ENCODE measurements at regions not wholly inside any gene's neighbourhood (a gene's known extent, or its start where the extent isn't known, plus 50 kb on each side); places are given as distances from the start of the nearest gene placed in this dataset.
"Not testable (repeated sequence)": the region's sequence is repeated elsewhere in the genome, so short reads cannot be mapped to it uniquely, and the experiment has no call there.

GRCh38 chr5:27906481-27906880 is 868.1 kb upstream of the CDH9 start:
- Mint-ChIP-seq H3K27ac (no peak overlapping the region), H3K9me3 (peaks cover 21 to 23% of the 10 kb centered on the region in 2 donors), H3K4me3 (no peak overlapping the region), H3K27me3 (no peaks in the 10 kb centered on the region), H3K4me1 (no peaks in the 10 kb centered on the region)
- ATAC-seq (no peak), DNase-seq (no peak)

- Mint-ChIP-seq H3K4me3 (no peak overlapping the region), H3K9me3 (peaks cover 4 to 22% of the 10 kb centered on the region in 2 donors), H3K4me1 (no peaks in the 10 kb centered on the region), H3K27ac (no peak overlapping the region), H3K27me3 (no peaks in the 10 kb centered on the region)
- DNase-seq (no peak), ATAC-seq (no peak)
Observed at GRCh38 chr5:27900761-27901160, 862.4 kb upstream of the CDH9 start.

GRCh38 chr5:27876071-27876470 is 837.7 kb upstream of the CDH9 start:
- H3K27ac Mint-ChIP-seq: no peak overlapping the region
- H3K4me1 Mint-ChIP-seq: no peaks in the 10 kb centered on the region
- H3K9me3 Mint-ChIP-seq: peaks cover 21 to 43% of the 10 kb centered on the region in 2 donors
- H3K4me3 Mint-ChIP-seq: no peak overlapping the region
- H3K27me3 Mint-ChIP-seq: no peaks in the 10 kb centered on the region
- DNase-seq: no peak
- no peak for ATAC-seq

- DNase-seq (no peak), ATAC-seq (no peak)
- Mint-ChIP-seq H3K9me3 (peaks cover 17 to 40% of the 10 kb centered on the region in 2 donors), H3K27me3 (no peaks in the 10 kb centered on the region), H3K4me1 (no peaks in the 10 kb centered on the region), H3K4me3 (no peak overlapping the region), H3K27ac (no peak overlapping the region)
Observed at GRCh38 chr5:27875148-27875547, 836.8 kb upstream of the CDH9 start.

GRCh38 chr5:27868292-27868691 is 829.9 kb upstream of the CDH9 start:
- ATAC-seq: no peak
- Mint-ChIP-seq H3K27ac (no peak overlapping the region), H3K27me3 (no peaks in the 10 kb centered on the region), H3K4me3 (no peak overlapping the region), H3K4me1 (no peaks in the 10 kb centered on the region), H3K9me3 (peaks cover 20 to 42% of the 10 kb centered on the region in 2 donors)
- no peak for DNase-seq

- no peak for ATAC-seq
- peaks cover 19 to 28% of the 10 kb centered on the region in 2 donors for H3K9me3 Mint-ChIP-seq
- H3K27me3 Mint-ChIP-seq: no peaks in the 10 kb centered on the region
- no peak overlapping the region for H3K27ac Mint-ChIP-seq
- H3K4me3 Mint-ChIP-seq: no peak overlapping the region
- no peaks in the 10 kb centered on the region for H3K4me1 Mint-ChIP-seq
- DNase-seq: no peak
Observed at GRCh38 chr5:27855491-27855890, 817.1 kb upstream of the CDH9 start.

GRCh38 chr5:27854243-27854852 is 816.0 kb upstream of the CDH9 start:
- Mint-ChIP-seq H3K27me3 (no peaks in the 10 kb centered on the region), H3K4me1 (no peaks in the 10 kb centered on the region), H3K4me3 (no peak overlapping the region), H3K9me3 (peaks cover 19 to 28% of the 10 kb centered on the region in 2 donors), H3K27ac (no peak overlapping the region)
- DNase-seq (no peak), ATAC-seq (no peak)

GRCh38 chr5:27845248-27845647 is 806.9 kb upstream of the CDH9 start:
- H3K27ac Mint-ChIP-seq: no peak overlapping the region
- H3K27me3 Mint-ChIP-seq: no peaks in the 10 kb centered on the region
- H3K4me3 Mint-ChIP-seq: no peak overlapping the region
- DNase-seq (no peak), ATAC-seq (no peak)
- no peaks in the 10 kb centered on the region for H3K4me1 Mint-ChIP-seq
- peaks cover 19 to 26% of the 10 kb centered on the region in 2 donors for H3K9me3 Mint-ChIP-seq

GRCh38 chr5:27836704-27837103 is 798.3 kb upstream of the CDH9 start:
- peaks cover 11 to 25% of the 10 kb centered on the region in 2 donors for H3K9me3 Mint-ChIP-seq
- not testable (repeated sequence) for H3K4me3 Mint-ChIP-seq, ATAC-seq

GRCh38 chr5:27832886-27833285 is 794.5 kb upstream of the CDH9 start:
- ATAC-seq: no peak
- H3K27me3 Mint-ChIP-seq: no peaks in the 10 kb centered on the region

More at GRCh38 chr5:27836704-27837103, 798.3 kb upstream of the CDH9 start:
- not testable (repeated sequence) for H3K27ac Mint-ChIP-seq, DNase-seq, H3K27me3 Mint-ChIP-seq, H3K4me1 Mint-ChIP-seq

GRCh38 chr5:27830546-27830945 is 792.2 kb upstream of the CDH9 start:
- H3K27me3 Mint-ChIP-seq: no peaks in the 10 kb centered on the region
- H3K9me3 Mint-ChIP-seq: no peaks in the 10 kb centered on the region
- H3K4me3 Mint-ChIP-seq: no peak overlapping the region
- H3K27ac Mint-ChIP-seq: no peak overlapping the region
- no peaks in the 10 kb centered on the region for H3K4me1 Mint-ChIP-seq
- DNase-seq (no peak), ATAC-seq (no peak)

More at GRCh38 chr5:27832886-27833285, 794.5 kb upstream of the CDH9 start:
- no peak overlapping the region for H3K4me3 Mint-ChIP-seq
- no peaks in the 10 kb centered on the region for H3K4me1 Mint-ChIP-seq
- no peak overlapping the region for H3K27ac Mint-ChIP-seq
- peaks cover 11 to 15% of the 10 kb centered on the region in 2 donors for H3K9me3 Mint-ChIP-seq
- no peak for DNase-seq

GRCh38 chr5:27821681-27822080 is 783.3 kb upstream of the CDH9 start:
- Mint-ChIP-seq H3K27ac (no peak overlapping the region), H3K9me3 (peaks cover 5 to 13% of the 10 kb centered on the region in 2 donors), H3K4me1 (no peaks in the 10 kb centered on the region), H3K27me3 (no peaks in the 10 kb centered on the region), H3K4me3 (no peak overlapping the region)
- ATAC-seq (no peak), DNase-seq (no peak)

GRCh38 chr5:27818888-27819287 is 780.5 kb upstream of the CDH9 start:
- ATAC-seq (no peak), DNase-seq (no peak)
- no peak overlapping the region for H3K4me3 Mint-ChIP-seq
- peaks cover 10 to 14% of the 10 kb centered on the region in 2 donors for H3K9me3 Mint-ChIP-seq
- H3K4me1 Mint-ChIP-seq: no peaks in the 10 kb centered on the region
- H3K27me3 Mint-ChIP-seq: no peaks in the 10 kb centered on the region
- no peak overlapping the region for H3K27ac Mint-ChIP-seq

- no peak overlapping the region for H3K4me3 Mint-ChIP-seq
Observed at GRCh38 chr5:27814983-27815382, 776.6 kb upstream of the CDH9 start.

GRCh38 chr5:27814286-27814685 is 775.9 kb upstream of the CDH9 start:
- DNase-seq: no peak
- Mint-ChIP-seq H3K27ac (no peak overlapping the region), H3K4me1 (no peaks in the 10 kb centered on the region), H3K9me3 (peaks cover 16 to 20% of the 10 kb centered on the region in 2 donors), H3K4me3 (no peak overlapping the region), H3K27me3 (no peaks in the 10 kb centered on the region)
- no peak for ATAC-seq

More at GRCh38 chr5:27814983-27815382, 776.6 kb upstream of the CDH9 start:
- H3K9me3 Mint-ChIP-seq: peaks cover 13 to 18% of the 10 kb centered on the region in 2 donors
- no peak overlapping the region for H3K27ac Mint-ChIP-seq
- DNase-seq (no peak), ATAC-seq (no peak)
- H3K27me3 Mint-ChIP-seq: no peaks in the 10 kb centered on the region
- no peaks in the 10 kb centered on the region for H3K4me1 Mint-ChIP-seq

- H3K27ac Mint-ChIP-seq: no peak overlapping the region
- H3K4me3 Mint-ChIP-seq: no peak overlapping the region
- no peak for DNase-seq
- no peaks in the 10 kb centered on the region for H3K4me1 Mint-ChIP-seq
- peaks cover 10 to 12% of the 10 kb centered on the region in 2 donors for H3K9me3 Mint-ChIP-seq
- ATAC-seq: no peak
- H3K27me3 Mint-ChIP-seq: no peaks in the 10 kb centered on the region
Observed at GRCh38 chr5:27810458-27810857, 772.1 kb upstream of the CDH9 start.

GRCh38 chr5:27797220-27797619 is 758.8 kb upstream of the CDH9 start:
- H3K4me1 Mint-ChIP-seq: no peaks in the 10 kb centered on the region
- no peak for ATAC-seq
- no peak overlapping the region for H3K27ac Mint-ChIP-seq
- H3K9me3 Mint-ChIP-seq: peaks cover 3 to 10% of the 10 kb centered on the region in 2 donors
- no peaks in the 10 kb centered on the region for H3K27me3 Mint-ChIP-seq
- H3K4me3 Mint-ChIP-seq: no peak overlapping the region
- DNase-seq: no peak
